ENCODE measurements at regions not wholly inside any gene's neighbourhood (a gene's known extent, or its start where the extent isn't known, plus 50 kb on each side); places are given as distances from the start of the nearest gene placed in this dataset.
A peak's percentile ranks its signal among the peaks of the same experiment; 100 is the strongest.

GRCh38 chr13:50126993-50127725 is 111.9 kb downstream of the KCNRG start:
- POLR2A ChIA-PET (ENCODE audit: unreplicated experiment): no interaction called here
- H2BK20ac ChIP-seq (ENCODE audit: low read depth, low read length): 0 out of 2 replicates have a peak overlapping the region, but pooled peaks have one; percentile 10
- no peaks in the 10 kb centered on the region; the same call in 1 of the 2 replicates for H3K9me3 ChIP-seq (ENCODE audit: control insufficient read depth, insufficient read depth, low read length)
- H3K18ac ChIP-seq (ENCODE audit: low read depth, low read length): no peak overlapping the region; the same call in 1 of the 2 replicates
- peak overlapping the region; percentile 23 for H3K4me3 ChIP-seq (ENCODE audit: insufficient read depth, low read depth, low read length)
- H2BK5ac ChIP-seq (ENCODE audit: low read depth, low read length, poor library complexity, severe bottlenecking): no peak overlapping the region
- H3K4me2 ChIP-seq (ENCODE audit: low read depth, low read length): peak overlapping the region; percentile 93
- H4K8ac ChIP-seq (ENCODE audit: low read depth in 2 of 2, low read length in 2 of 2): peak overlapping the region; percentile 39; a peak in 3 of 4 replicates
- no peak overlapping the region for H3K14ac ChIP-seq (replicated peaks; ENCODE audit: low read depth, low read length)
- peak overlapping the region; percentile 95; the same call in 1 of the 2 replicates for H3K27ac ChIP-seq (ENCODE audit: insufficient read depth, low read length)
- in situ Hi-C loops (cut with MboI; ENCODE audit: low sequenced_read_pairs) (no loop called here), intact Hi-C loops (cut with micrococcal nuclease) (loop anchor here (10.0 kb wide), 2 partner anchors 288 to 788 kb away; no protein-coding TSS in a partner anchor), dilution Hi-C loops (cut with HindIII; ENCODE audit: low sequenced_read_pairs, unreplicated experiment) (no loop called here)
- H4K5ac ChIP-seq (ENCODE audit: low read depth, low read length): peak overlapping the region; percentile 82
- H2AK9ac ChIP-seq (replicated peaks; ENCODE audit: low read depth, low read length, poor library complexity): peak overlapping the region; percentile 75
- WGBS, 2 experiments (ENCODE audit: extremely low coverage in 2 of 2, insufficient read length in 1 of 2): 38% methylated on average over 19 of the region's 51 CpGs; no CpG with 5 or more reads in 1 of the 2 experiments
- no peak overlapping the region for H2BK15ac ChIP-seq (ENCODE audit: low read depth, low read length)
- peak overlapping the region; percentile 9; the same call in 1 of the 2 replicates for H4K91ac ChIP-seq (ENCODE audit: insufficient read depth, low read depth, low read length)
- no peak overlapping the region for H3K56ac ChIP-seq (ENCODE audit: extremely low read depth, insufficient read depth, low read length)
- no peak for ATAC-seq (ENCODE audit: low read depth)
- no TSS peak for BruUV-seq (replicated peaks)
- peaks cover 10% of the 10 kb centered on the region for H3K27me3 ChIP-seq (ENCODE audit: control insufficient read depth, insufficient read depth, low read length)
- H3K4me1 ChIP-seq (ENCODE audit: control insufficient read depth, insufficient read depth, low read length): peaks cover 7% of the 10 kb centered on the region
- H3K9me1 ChIP-seq (ENCODE audit: insufficient read depth, low read length): peaks cover 5% of the 10 kb centered on the region; the same call in 1 of the 2 replicates
- peaks cover 11% of the 10 kb centered on the region; the same call in 1 of the 2 replicates for H4K20me1 ChIP-seq (ENCODE audit: insufficient read depth, low read length)
- peak overlapping the region; percentile 33; the same call in 1 of the 2 replicates for H3K4ac ChIP-seq (ENCODE audit: low read depth, low read length)
- peak overlapping the region; percentile 27; the same call in 1 of the 2 replicates for H2BK120ac ChIP-seq (ENCODE audit: low read depth, low read length)
- H3K79me1 ChIP-seq (ENCODE audit: low read depth in 1 of 2, low read length in 2 of 2): peaks cover 9 to 21% of the 10 kb centered on the region in 2 experiments
- CTCF ChIA-PET: interaction anchor here (0.5 to 0.7 kb wide), 2 partner anchors 24 to 295 kb away, joined by 3 read pairs; no protein-coding TSS in a partner anchor
- 0 out of 2 replicates have a peak overlapping the region, but pooled peaks have one; percentile 3 for H3K9ac ChIP-seq (ENCODE audit: low read depth, low read length)
- no peaks in the 10 kb centered on the region for H3K36me3 ChIP-seq (ENCODE audit: control insufficient read depth, insufficient read depth, low read length)
- H3K23ac ChIP-seq (ENCODE audit: low read depth, low read length): 0 out of 2 replicates have a peak overlapping the region, but pooled peaks have one; percentile 48
- DNase-seq: peak; percentile 50
- TF ChIP-seq, protein P1, sequence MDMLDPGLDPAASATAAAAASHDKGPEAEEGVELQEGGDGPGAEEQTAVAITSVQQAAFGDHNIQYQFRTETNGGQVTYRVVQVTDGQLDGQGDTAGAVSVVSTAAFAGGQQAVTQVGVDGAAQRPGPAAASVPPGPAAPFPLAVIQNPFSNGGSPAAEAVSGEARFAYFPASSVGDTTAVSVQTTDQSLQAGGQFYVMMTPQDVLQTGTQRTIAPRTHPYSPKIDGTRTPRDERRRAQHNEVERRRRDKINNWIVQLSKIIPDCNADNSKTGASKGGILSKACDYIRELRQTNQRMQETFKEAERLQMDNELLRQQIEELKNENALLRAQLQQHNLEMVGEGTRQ (IDR thresholded peaks at IDR 0.05; ENCODE audit: low read depth, low read length): no peak
- TF ChIP-seq POLR2A (IDR thresholded peaks at IDR 0.05; ENCODE audit: low read depth, low read length) (no peak), RAD21 (IDR thresholded peaks at IDR 0.05; ENCODE audit: low read length) (no peak), NFE2L2 (IDR thresholded peaks at IDR 0.05; ENCODE audit: low read depth, low read length) (no peak), MAFK (IDR thresholded peaks at IDR 0.05; ENCODE audit: low read depth, low read length) (no peak), CEBPB (IDR thresholded peaks at IDR 0.05; ENCODE audit: low read depth, low read length) (peak; percentile 36; the same call in 1 of the 2 replicates), RCOR1 (IDR thresholded peaks at IDR 0.05; ENCODE audit: insufficient replicate concordance, low read length) (no peak)
- no peak overlapping the region for H2AK5ac ChIP-seq (ENCODE audit: low read depth, low read length)
- H2AFZ ChIP-seq (replicated peaks; ENCODE audit: low read length, poor library complexity): peak overlapping the region; percentile 89
